GM23338 (cell line): ENCODE measurements at regions not wholly inside any gene's neighbourhood (a gene's known extent, or its start where the extent isn't known, plus 50 kb on each side); places are given as distances from the start of the nearest gene placed in this dataset.

Experiments
- ATAC-seq: fragments of 200-7000 bp; cut with Tn5 transposase; 3 replicates; pipeline ENCODE4 v1.9.1; 2020
- DNase-seq: peaks from one replicate; pipeline ENCODE4 v3.0.0-alpha.2; 2015; ENCODE audit warnings: low spot score
- H2AFZ ChIP-seq: fragments of 200-600 bp; sonication (generic); 2 replicates; pipeline ENCODE4 v1.8.0; 2016; ENCODE audit warnings: antibody characterized with exemption, mild to moderate bottlenecking, moderate library complexity
- H3F3A ChIP-seq: fragments of 200-600 bp; sonication (generic); replicated peaks from 2 replicates; pipeline ENCODE4 v1.8.0; 2017; ENCODE audit warnings: antibody characterized with exemption, mixed run types, low read depth
- H3K27ac ChIP-seq: fragments of 200-600 bp; sonication (generic); 2 replicates; pipeline ENCODE4 v1.6.1; 2016; ENCODE audit warnings: low read depth
- H3K27me3 ChIP-seq: fragments of 200-600 bp; sonication (generic); 2 replicates; pipeline ENCODE4 v1.8.0; 2016; ENCODE audit warnings: mild to moderate bottlenecking, mixed run types, moderate library complexity; ENCODE audit not compliant: insufficient read depth
- H3K36me3 ChIP-seq: fragments of 200-600 bp; sonication (generic); 2 replicates; pipeline ENCODE4 v1.8.0; 2016; ENCODE audit warnings: mild to moderate bottlenecking; ENCODE audit not compliant: insufficient read depth
- H3K4me1 ChIP-seq: fragments of 200-600 bp; sonication (generic); 2 replicates; pipeline ENCODE4 v1.8.0; 2016; ENCODE audit warnings: mild to moderate bottlenecking, moderate library complexity; ENCODE audit not compliant: insufficient read depth
- H3K4me2 ChIP-seq: fragments of 200-600 bp; sonication (generic); 2 replicates; pipeline ENCODE4 v1.7.1; 2017; ENCODE audit warnings: mixed run types
- H3K4me3 ChIP-seq: fragments of 200-600 bp; sonication (generic); 2 replicates; pipeline ENCODE4 v1.6.1; 2016; ENCODE audit warnings: mixed run types
- H3K79me2 ChIP-seq: fragments of 200-600 bp; sonication (generic); replicated peaks from 2 replicates; pipeline ENCODE4 v1.8.0; 2017; ENCODE audit warnings: mild to moderate bottlenecking; ENCODE audit not compliant: insufficient read depth
- H3K9me2 ChIP-seq: fragments of 200-600 bp; sonication (generic); 2 replicates; pipeline ENCODE4 v1.8.0; 2017; ENCODE audit not compliant: insufficient read depth
- H4K20me1 ChIP-seq: fragments of 200-600 bp; sonication (generic); replicated peaks from 2 replicates; pipeline ENCODE4 v1.8.0; 2017; ENCODE audit warnings: mild to moderate bottlenecking; ENCODE audit not compliant: insufficient read depth
- H3K27ac Mint-ChIP-seq: 2 replicates; pipeline ENCODE4 v1.8.0; 2020; ENCODE audit warnings: inconsistent platforms, mild to moderate bottlenecking, moderate library complexity, mixed read lengths
- H3K27me3 Mint-ChIP-seq: 3 replicates; pipeline ENCODE4 v1.8.0; 2022; ENCODE audit warnings: low read depth, mild to moderate bottlenecking, moderate library complexity, mixed read lengths, inconsistent platforms; ENCODE audit not compliant: insufficient read depth, poor library complexity
- H3K36me3 Mint-ChIP-seq: 3 replicates; pipeline ENCODE4 v1.8.0; 2021; ENCODE audit warnings: low read depth, mild to moderate bottlenecking, inconsistent platforms, moderate library complexity, mixed read lengths
- H3K4me1 Mint-ChIP-seq: 3 replicates; pipeline ENCODE4 v1.8.0; 2020; ENCODE audit warnings: mild to moderate bottlenecking, inconsistent platforms, mixed read lengths
- H3K4me3 Mint-ChIP-seq: 3 replicates; pipeline ENCODE4 v1.8.0; 2021; ENCODE audit warnings: moderate library complexity, mild to moderate bottlenecking, inconsistent platforms, mixed read lengths
- H3K9me3 Mint-ChIP-seq: 3 replicates; pipeline ENCODE4 v1.8.0; 2020; ENCODE audit warnings: moderate library complexity, mild to moderate bottlenecking, inconsistent platforms, mixed read lengths
- CREB1 ChIP-seq: fragments of 250-450 bp; sonication (Bioruptor Pico); IDR thresholded peaks from 2 replicates; pipeline ENCODE4 v1.5.0; 2020; ENCODE audit warnings: low read depth, mild to moderate bottlenecking, moderate library complexity
- JUNB ChIP-seq: IDR thresholded peaks from one replicate; pipeline ENCODE4 v1.6.1; 2016; ENCODE audit warnings: antibody characterized with exemption; ENCODE audit not compliant: unreplicated experiment
- NANOG ChIP-seq: IDR thresholded peaks from 2 replicates; pipeline ENCODE4 v1.6.1; 2016; ENCODE audit warnings: antibody characterized with exemption, borderline replicate concordance
- POLR2AphosphoS5 ChIP-seq: IDR thresholded peaks from 2 replicates; pipeline ENCODE4 v1.6.1; 2016; ENCODE audit warnings: antibody characterized with exemption, low read depth
- STAT1 ChIP-seq: IDR thresholded peaks from one replicate; pipeline ENCODE4 v1.6.1; 2016; ENCODE audit warnings: antibody characterized with exemption; ENCODE audit not compliant: unreplicated experiment
- ZNF114 ChIP-seq: fragments of 250-450 bp; sonication (Bioruptor Pico); IDR thresholded peaks from 2 replicates; pipeline ENCODE4 v1.5.0; 2020; ENCODE audit warnings: mild to moderate bottlenecking, moderate library complexity
- ZNF331 ChIP-seq: fragments of 250-450 bp; sonication (Bioruptor Pico); IDR thresholded peaks from 2 replicates; pipeline ENCODE4 v1.5.0; 2020; ENCODE audit warnings: low read depth, mild to moderate bottlenecking, moderate library complexity
- TF ChIP-seq, protein P1 (sequence below): IDR thresholded peaks from 2 replicates; pipeline ENCODE4 v1.6.1; 2016; ENCODE audit warnings: antibody characterized with exemption
- TF ChIP-seq, protein P2 (sequence below): IDR thresholded peaks from one replicate; pipeline ENCODE4 v1.6.1; 2018; ENCODE audit warnings: antibody characterized with exemption; ENCODE audit not compliant: unreplicated experiment
- TF ChIP-seq, protein P3 (sequence below): fragments of 250-450 bp; sonication (Bioruptor Pico); IDR thresholded peaks from 2 replicates; pipeline ENCODE4 v1.5.0; 2020; ENCODE audit warnings: mild to moderate bottlenecking, moderate library complexity

DNA sequence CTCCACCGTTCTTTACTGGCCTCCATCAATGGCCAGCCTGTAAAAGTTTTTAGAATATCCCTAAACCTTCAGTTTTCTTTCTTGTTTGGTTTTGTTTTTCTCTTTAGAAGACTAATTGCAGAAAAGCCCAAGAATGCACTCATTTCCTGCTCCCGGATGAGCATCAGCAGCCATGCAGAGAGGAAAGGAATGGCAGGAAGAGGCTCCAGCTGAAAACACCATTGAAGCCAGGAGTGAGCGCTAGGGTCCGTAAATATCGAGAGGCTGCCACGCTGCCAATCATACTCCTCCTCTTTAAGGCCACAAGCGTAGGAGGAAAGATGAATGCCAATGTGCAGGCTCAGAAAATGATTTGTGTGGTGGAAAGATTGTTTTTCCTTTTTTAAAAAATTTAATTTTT, 57.4 kb upstream of the UBE2L5 start:
- Histone ChIP-seq H3K4me1 (peaks cover 24% of the 10 kb centered on the region), H3K9me2 (peaks cover 7% of the 10 kb centered on the region), H3K4me3 (no peak overlapping the region), H4K20me1 (no peaks in the 10 kb centered on the region), H2AFZ (peak overlapping the region; percentile 52; the same call in 1 of the 2 replicates), H3K36me3 (no peaks in the 10 kb centered on the region), H3K27me3 (no peaks in the 10 kb centered on the region), H3K4me2 (peak overlapping the region; percentile 14; the same call in 1 of the 2 replicates), H3K27ac (peak overlapping the region; percentile 48; the same call in 1 of the 2 replicates), H3F3A (no peaks in the 10 kb centered on the region), H3K79me2 (no peaks in the 10 kb centered on the region)
- Mint-ChIP-seq H3K36me3 (no peaks in the 10 kb centered on the region), H3K4me3 (no peak overlapping the region), H3K4me1 (peaks cover 35% of the 10 kb centered on the region), H3K9me3 (no peaks in the 10 kb centered on the region; the same call in 2 of the 3 replicates), H3K27ac (peak overlapping the region; percentile 79; the same call in 1 of the 2 replicates), H3K27me3 (peaks cover 4% of the 10 kb centered on the region)
- peak; percentile 35 for DNase-seq
- TF ChIP-seq, protein P1, sequence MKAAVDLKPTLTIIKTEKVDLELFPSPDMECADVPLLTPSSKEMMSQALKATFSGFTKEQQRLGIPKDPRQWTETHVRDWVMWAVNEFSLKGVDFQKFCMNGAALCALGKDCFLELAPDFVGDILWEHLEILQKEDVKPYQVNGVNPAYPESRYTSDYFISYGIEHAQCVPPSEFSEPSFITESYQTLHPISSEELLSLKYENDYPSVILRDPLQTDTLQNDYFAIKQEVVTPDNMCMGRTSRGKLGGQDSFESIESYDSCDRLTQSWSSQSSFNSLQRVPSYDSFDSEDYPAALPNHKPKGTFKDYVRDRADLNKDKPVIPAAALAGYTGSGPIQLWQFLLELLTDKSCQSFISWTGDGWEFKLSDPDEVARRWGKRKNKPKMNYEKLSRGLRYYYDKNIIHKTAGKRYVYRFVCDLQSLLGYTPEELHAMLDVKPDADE: 0 out of 2 replicates have a peak, but pooled peaks have one; percentile 41
- TF ChIP-seq STAT1 (no peak), NANOG (no peak)
- ATAC-seq: no peak

DNA sequence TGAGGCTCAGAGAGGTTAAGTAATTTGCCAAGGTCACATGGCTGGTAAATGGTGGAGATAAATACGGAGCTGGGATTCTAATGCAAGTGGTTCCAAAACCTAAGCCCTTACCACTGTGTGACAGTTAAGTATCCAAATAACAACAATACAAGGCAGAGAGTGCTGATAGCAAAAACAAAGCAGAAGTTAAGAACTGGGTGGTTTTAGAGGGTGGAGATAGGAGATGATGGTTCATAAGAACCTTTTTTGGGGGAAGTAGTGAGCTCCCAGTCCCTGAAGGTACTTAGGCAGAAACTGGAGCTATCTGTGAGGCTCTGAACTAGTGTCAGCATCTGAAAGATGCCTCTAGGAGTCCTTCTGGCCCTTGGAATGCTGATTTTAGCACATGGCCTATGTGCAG, 56.2 kb upstream of the UBE2L5 start:
- Histone ChIP-seq H3K9me2 (no peaks in the 10 kb centered on the region), H3F3A (no peaks in the 10 kb centered on the region), H3K36me3 (no peaks in the 10 kb centered on the region), H3K4me3 (no peak overlapping the region), H3K4me1 (peaks cover 24% of the 10 kb centered on the region), H4K20me1 (no peaks in the 10 kb centered on the region), H3K27me3 (no peaks in the 10 kb centered on the region), H3K4me2 (no peak overlapping the region), H3K27ac (no peak overlapping the region), H2AFZ (no peak overlapping the region), H3K79me2 (no peaks in the 10 kb centered on the region)
- Mint-ChIP-seq H3K27ac (no peak overlapping the region; the same call in 1 of the 2 replicates), H3K4me1 (peaks cover 35% of the 10 kb centered on the region), H3K9me3 (no peaks in the 10 kb centered on the region; the same call in 2 of the 3 replicates), H3K27me3 (peaks cover 4% of the 10 kb centered on the region), H3K36me3 (no peaks in the 10 kb centered on the region), H3K4me3 (no peak overlapping the region)
- ATAC-seq (no peak), DNase-seq (no peak)
- TF ChIP-seq, protein P2, sequence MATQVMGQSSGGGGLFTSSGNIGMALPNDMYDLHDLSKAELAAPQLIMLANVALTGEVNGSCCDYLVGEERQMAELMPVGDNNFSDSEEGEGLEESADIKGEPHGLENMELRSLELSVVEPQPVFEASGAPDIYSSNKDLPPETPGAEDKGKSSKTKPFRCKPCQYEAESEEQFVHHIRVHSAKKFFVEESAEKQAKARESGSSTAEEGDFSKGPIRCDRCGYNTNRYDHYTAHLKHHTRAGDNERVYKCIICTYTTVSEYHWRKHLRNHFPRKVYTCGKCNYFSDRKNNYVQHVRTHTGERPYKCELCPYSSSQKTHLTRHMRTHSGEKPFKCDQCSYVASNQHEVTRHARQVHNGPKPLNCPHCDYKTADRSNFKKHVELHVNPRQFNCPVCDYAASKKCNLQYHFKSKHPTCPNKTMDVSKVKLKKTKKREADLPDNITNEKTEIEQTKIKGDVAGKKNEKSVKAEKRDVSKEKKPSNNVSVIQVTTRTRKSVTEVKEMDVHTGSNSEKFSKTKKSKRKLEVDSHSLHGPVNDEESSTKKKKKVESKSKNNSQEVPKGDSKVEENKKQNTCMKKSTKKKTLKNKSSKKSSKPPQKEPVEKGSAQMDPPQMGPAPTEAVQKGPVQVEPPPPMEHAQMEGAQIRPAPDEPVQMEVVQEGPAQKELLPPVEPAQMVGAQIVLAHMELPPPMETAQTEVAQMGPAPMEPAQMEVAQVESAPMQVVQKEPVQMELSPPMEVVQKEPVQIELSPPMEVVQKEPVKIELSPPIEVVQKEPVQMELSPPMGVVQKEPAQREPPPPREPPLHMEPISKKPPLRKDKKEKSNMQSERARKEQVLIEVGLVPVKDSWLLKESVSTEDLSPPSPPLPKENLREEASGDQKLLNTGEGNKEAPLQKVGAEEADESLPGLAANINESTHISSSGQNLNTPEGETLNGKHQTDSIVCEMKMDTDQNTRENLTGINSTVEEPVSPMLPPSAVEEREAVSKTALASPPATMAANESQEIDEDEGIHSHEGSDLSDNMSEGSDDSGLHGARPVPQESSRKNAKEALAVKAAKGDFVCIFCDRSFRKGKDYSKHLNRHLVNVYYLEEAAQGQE: no peak
- TF ChIP-seq POLR2AphosphoS5 (no peak), ZNF331 (no peak), CREB1 (CRISPR knock-in tag) (no peak), STAT1 (no peak), ZNF114 (CRISPR knock-in tag) (no peak), JUNB (no peak)
- TF ChIP-seq, protein P3, sequence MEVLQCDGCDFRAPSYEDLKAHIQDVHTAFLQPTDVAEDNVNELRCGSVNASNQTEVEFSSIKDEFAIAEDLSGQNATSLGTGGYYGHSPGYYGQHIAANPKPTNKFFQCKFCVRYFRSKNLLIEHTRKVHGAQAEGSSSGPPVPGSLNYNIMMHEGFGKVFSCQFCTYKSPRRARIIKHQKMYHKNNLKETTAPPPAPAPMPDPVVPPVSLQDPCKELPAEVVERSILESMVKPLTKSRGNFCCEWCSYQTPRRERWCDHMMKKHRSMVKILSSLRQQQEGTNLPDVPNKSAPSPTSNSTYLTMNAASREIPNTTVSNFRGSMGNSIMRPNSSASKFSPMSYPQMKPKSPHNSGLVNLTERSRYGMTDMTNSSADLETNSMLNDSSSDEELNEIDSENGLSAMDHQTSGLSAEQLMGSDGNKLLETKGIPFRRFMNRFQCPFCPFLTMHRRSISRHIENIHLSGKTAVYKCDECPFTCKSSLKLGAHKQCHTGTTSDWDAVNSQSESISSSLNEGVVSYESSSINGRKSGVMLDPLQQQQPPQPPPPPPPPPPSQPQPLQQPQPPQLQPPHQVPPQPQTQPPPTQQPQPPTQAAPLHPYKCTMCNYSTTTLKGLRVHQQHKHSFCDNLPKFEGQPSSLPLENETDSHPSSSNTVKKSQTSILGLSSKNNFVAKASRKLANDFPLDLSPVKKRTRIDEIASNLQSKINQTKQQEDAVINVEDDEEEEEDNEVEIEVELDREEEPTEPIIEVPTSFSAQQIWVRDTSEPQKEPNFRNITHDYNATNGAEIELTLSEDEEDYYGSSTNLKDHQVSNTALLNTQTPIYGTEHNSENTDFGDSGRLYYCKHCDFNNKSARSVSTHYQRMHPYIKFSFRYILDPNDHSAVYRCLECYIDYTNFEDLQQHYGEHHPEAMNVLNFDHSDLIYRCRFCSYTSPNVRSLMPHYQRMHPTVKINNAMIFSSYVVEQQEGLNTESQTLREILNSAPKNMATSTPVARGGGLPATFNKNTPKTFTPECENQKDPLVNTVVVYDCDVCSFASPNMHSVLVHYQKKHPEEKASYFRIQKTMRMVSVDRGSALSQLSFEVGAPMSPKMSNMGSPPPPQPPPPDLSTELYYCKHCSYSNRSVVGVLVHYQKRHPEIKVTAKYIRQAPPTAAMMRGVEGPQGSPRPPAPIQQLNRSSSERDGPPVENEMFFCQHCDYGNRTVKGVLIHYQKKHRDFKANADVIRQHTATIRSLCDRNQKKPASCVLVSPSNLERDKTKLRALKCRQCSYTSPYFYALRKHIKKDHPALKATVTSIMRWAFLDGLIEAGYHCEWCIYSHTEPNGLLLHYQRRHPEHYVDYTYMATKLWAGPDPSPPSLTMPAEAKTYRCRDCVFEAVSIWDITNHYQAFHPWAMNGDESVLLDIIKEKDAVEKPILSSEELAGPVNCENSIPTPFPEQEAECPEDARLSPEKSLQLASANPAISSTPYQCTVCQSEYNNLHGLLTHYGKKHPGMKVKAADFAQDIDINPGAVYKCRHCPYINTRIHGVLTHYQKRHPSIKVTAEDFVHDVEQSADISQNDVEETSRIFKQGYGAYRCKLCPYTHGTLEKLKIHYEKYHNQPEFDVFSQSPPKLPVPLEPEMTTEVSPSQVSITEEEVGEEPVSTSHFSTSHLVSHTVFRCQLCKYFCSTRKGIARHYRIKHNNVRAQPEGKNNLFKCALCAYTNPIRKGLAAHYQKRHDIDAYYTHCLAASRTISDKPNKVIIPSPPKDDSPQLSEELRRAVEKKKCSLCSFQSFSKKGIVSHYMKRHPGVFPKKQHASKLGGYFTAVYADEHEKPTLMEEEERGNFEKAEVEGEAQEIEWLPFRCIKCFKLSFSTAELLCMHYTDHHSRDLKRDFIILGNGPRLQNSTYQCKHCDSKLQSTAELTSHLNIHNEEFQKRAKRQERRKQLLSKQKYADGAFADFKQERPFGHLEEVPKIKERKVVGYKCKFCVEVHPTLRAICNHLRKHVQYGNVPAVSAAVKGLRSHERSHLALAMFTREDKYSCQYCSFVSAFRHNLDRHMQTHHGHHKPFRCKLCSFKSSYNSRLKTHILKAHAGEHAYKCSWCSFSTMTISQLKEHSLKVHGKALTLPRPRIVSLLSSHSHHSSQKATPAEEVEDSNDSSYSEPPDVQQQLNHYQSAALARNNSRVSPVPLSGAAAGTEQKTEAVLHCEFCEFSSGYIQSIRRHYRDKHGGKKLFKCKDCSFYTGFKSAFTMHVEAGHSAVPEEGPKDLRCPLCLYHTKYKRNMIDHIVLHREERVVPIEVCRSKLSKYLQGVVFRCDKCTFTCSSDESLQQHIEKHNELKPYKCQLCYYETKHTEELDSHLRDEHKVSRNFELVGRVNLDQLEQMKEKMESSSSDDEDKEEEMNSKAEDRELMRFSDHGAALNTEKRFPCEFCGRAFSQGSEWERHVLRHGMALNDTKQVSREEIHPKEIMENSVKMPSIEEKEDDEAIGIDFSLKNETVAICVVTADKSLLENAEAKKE (CRISPR knock-in tag): no peak
- TF ChIP-seq, protein P1: no peak
